HEK293 (cell line): ENCODE measurements at regions not wholly inside any gene's neighbourhood (a gene's known extent, or its start where the extent isn't known, plus 50 kb on each side); places are given as distances from the start of the nearest gene placed in this dataset.

Source experiments
- CTCF ChIA-PET: fragments of 350-600 bp; formaldehyde crosslinking; extraction: SDS; loops from one replicate; lab custom pipeline; 2021; ENCODE audit warnings: antibody characterized with exemption; lab: Yijun Ruan, JAX
- POLR2A ChIA-PET: fragments of 300-600 bp; formaldehyde crosslinking; extraction: SDS; loops from one replicate; lab custom pipeline; 2020; ENCODE audit warnings: antibody characterized with exemption, inconsistent platforms; lab: Yijun Ruan, JAX
- H3K27ac ChIP-seq: fragments of 200-500 bp; sonication (Bioruptor generic); 2 replicates; pipeline ENCODE4 v1.5.1; 2014; ENCODE audit warnings: low read depth, low read length, control low read depth, inconsistent platforms; ENCODE audit errors: extremely low read depth
- H3K36me3 ChIP-seq, 2 experiments: fragments of 200-500 bp in 1 of 2; sonication (Bioruptor generic) in 1 of 2; 1 replicate in 1 of 2; 2 replicates in 1 of 2; pipeline ENCODE4 v1.5.1; 2014 to 2017; ENCODE audit warnings: inconsistent platforms in 2 of 2, low read length in 2 of 2; ENCODE audit not compliant: control insufficient read depth in 2 of 2, insufficient read depth in 1 of 2
- H3K4me1 ChIP-seq: fragments of 200-500 bp; sonication (Bioruptor generic); 2 replicates; pipeline ENCODE4 v1.5.1; 2014; ENCODE audit warnings: mild to moderate bottlenecking, low read length, inconsistent platforms; ENCODE audit not compliant: control insufficient read depth, insufficient read depth
- H3K4me3 ChIP-seq: 2 replicates; pipeline ENCODE4 v1.5.1; 2011; ENCODE audit warnings: low read depth, mild to moderate bottlenecking, control low read depth, low read length, moderate library complexity
- H3K9me3 ChIP-seq: fragments of 200-500 bp; sonication (Bioruptor generic); 2 replicates; pipeline ENCODE4 v1.5.1; 2014; ENCODE audit warnings: low read depth, low read length, inconsistent platforms; ENCODE audit not compliant: control insufficient read depth, insufficient read depth
- ATF2 ChIP-seq: fragments of 450-650 bp; formaldehyde crosslinking; IDR thresholded peaks from 2 replicates; pipeline ENCODE4 v1.5.1; 2016; ENCODE audit warnings: missing biosample characterization, missing genetic modification characterization, low read depth
- FEZF1 ChIP-seq: fragments of 450-650 bp; formaldehyde crosslinking; IDR thresholded peaks from 2 replicates; pipeline ENCODE4 v1.5.1; 2016; ENCODE audit warnings: missing biosample characterization, missing genetic modification characterization
- KLF8 ChIP-seq: fragments of 450-650 bp; formaldehyde crosslinking; IDR thresholded peaks from 2 replicates; pipeline ENCODE4 v1.5.1; 2016; ENCODE audit warnings: missing biosample characterization, missing genetic modification characterization
- PRDM6 ChIP-seq: fragments of 450-650 bp; formaldehyde crosslinking; IDR thresholded peaks from 2 replicates; pipeline ENCODE4 v1.5.1; 2017; ENCODE audit warnings: missing biosample characterization, missing genetic modification characterization
- SP7 ChIP-seq: fragments of 450-650 bp; formaldehyde crosslinking; IDR thresholded peaks from 2 replicates; pipeline ENCODE4 v1.5.1; 2016; ENCODE audit warnings: missing biosample characterization, missing genetic modification characterization
- ZBTB10 ChIP-seq: fragments of 450-650 bp; formaldehyde crosslinking; IDR thresholded peaks from 2 replicates; pipeline ENCODE4 v1.5.1; 2016; ENCODE audit warnings: missing biosample characterization, missing genetic modification characterization
- ZBTB20 ChIP-seq: fragments of 450-650 bp; formaldehyde crosslinking; IDR thresholded peaks from 2 replicates; pipeline ENCODE4 v1.5.1; 2016; ENCODE audit warnings: missing biosample characterization, missing genetic modification characterization
- ZNF513 ChIP-seq: fragments of 450-650 bp; IDR thresholded peaks from 2 replicates; pipeline ENCODE4 v1.5.1; 2018; ENCODE audit warnings: missing biosample characterization, missing genetic modification characterization
- ZNF530 ChIP-seq: fragments of 450-650 bp; formaldehyde crosslinking; IDR thresholded peaks from 2 replicates; pipeline ENCODE4 v1.5.1; 2016; ENCODE audit warnings: low read depth, missing biosample characterization, missing genetic modification characterization
- ZNF549 ChIP-seq: fragments of 450-650 bp; IDR thresholded peaks from 2 replicates; pipeline ENCODE4 v1.5.1; 2018; ENCODE audit warnings: missing biosample characterization, missing genetic modification characterization, mild to moderate bottlenecking, inconsistent platforms, moderate library complexity
- ZNF560 ChIP-seq: fragments of 450-650 bp; formaldehyde crosslinking; IDR thresholded peaks from 2 replicates; pipeline ENCODE4 v1.5.1; 2017; ENCODE audit warnings: missing biosample characterization, missing genetic modification characterization, borderline replicate concordance
- ZNF623 ChIP-seq: fragments of 450-650 bp; formaldehyde crosslinking; IDR thresholded peaks from 2 replicates; pipeline ENCODE4 v1.5.1; 2016; ENCODE audit warnings: missing biosample characterization, missing genetic modification characterization
- ZNF677 ChIP-seq: fragments of 450-650 bp; IDR thresholded peaks from 2 replicates; pipeline ENCODE4 v1.5.0; 2018; ENCODE audit warnings: missing biosample characterization, mild to moderate bottlenecking, missing genetic modification characterization, moderate library complexity
- ZNF768 ChIP-seq: fragments of 450-650 bp; formaldehyde crosslinking; IDR thresholded peaks from 2 replicates; pipeline ENCODE4 v1.5.1; 2018; ENCODE audit warnings: missing biosample characterization, mild to moderate bottlenecking, missing genetic modification characterization
- ZNF777 ChIP-seq: fragments of 450-650 bp; formaldehyde crosslinking; IDR thresholded peaks from 2 replicates; pipeline ENCODE4 v1.5.1; 2017; ENCODE audit warnings: missing biosample characterization, missing genetic modification characterization, borderline replicate concordance
- ZNF843 ChIP-seq: fragments of 450-650 bp; formaldehyde crosslinking; IDR thresholded peaks from 2 replicates; pipeline ENCODE4 v1.5.1; 2016; ENCODE audit warnings: missing biosample characterization, missing genetic modification characterization
- ZSCAN16 ChIP-seq: fragments of 450-650 bp; formaldehyde crosslinking; IDR thresholded peaks from 2 replicates; pipeline ENCODE4 v1.5.1; 2016; ENCODE audit warnings: missing biosample characterization, missing genetic modification characterization
- ZSCAN5A ChIP-seq: fragments of 450-650 bp; formaldehyde crosslinking; IDR thresholded peaks from 2 replicates; pipeline ENCODE4 v1.5.1; 2016; ENCODE audit warnings: missing biosample characterization, missing genetic modification characterization
- ZXDB ChIP-seq: fragments of 450-650 bp; formaldehyde crosslinking; IDR thresholded peaks from 2 replicates; pipeline ENCODE4 v1.5.1; 2016; ENCODE audit warnings: missing biosample characterization, missing genetic modification characterization

GRCh38 chr7:19213746-19214145 is 68.5 kb upstream of the FERD3L start:
- ChIA-PET POLR2A (no interaction called here), CTCF (no interaction called here)
- Histone ChIP-seq H3K27ac (no peak overlapping the region), H3K4me3 (no peak overlapping the region), H3K9me3 (no peaks in the 10 kb centered on the region), H3K4me1 (peaks cover 16% of the 10 kb centered on the region), H3K36me3 (no peaks in the 10 kb centered on the region)
- TF ChIP-seq ZNF777 = no peak
- no peak for TF ChIP-seq ATF2 (tag by site-specific recombination)
- TF ChIP-seq ZBTB20 (tag by site-specific recombination) = no peak
- TF ChIP-seq ZNF549 (tag by site-specific recombination) = no peak
- no peak for TF ChIP-seq ZXDB (tag by site-specific recombination)
- no peak for TF ChIP-seq ZNF530 (tag by site-specific recombination)
- no peak for TF ChIP-seq SP7 (tag by site-specific recombination)
- no peak for TF ChIP-seq ZNF560
- TF ChIP-seq ZSCAN16 = no peak
- TF ChIP-seq ZSCAN5A = no peak
- TF ChIP-seq ZBTB10 (tag by site-specific recombination) = no peak
- no peak for TF ChIP-seq KLF8 (tag by site-specific recombination)
- no peak for TF ChIP-seq ZNF677 (tag by site-specific recombination)
- no peak for TF ChIP-seq ZNF513

GRCh38 chr7:19210893-19211413 is 65.7 kb upstream of the FERD3L start:
- peaks cover 16% of the 10 kb centered on the region for H3K4me1 ChIP-seq
- no peak for TF ChIP-seq ZNF768 (tag by site-specific recombination)
- TF ChIP-seq FEZF1 (tag by site-specific recombination) = peak; percentile 83
- 0 out of 2 replicates have a peak, but pooled peaks have one; percentile 3 for TF ChIP-seq PRDM6 (tag by site-specific recombination)
- no peak for TF ChIP-seq ZNF623 (tag by site-specific recombination)
- TF ChIP-seq ZNF843 (tag by site-specific recombination) = peak; percentile 64; the same call in 1 of the 2 replicates
- TF ChIP-seq, all 188 proteins: peak for 3
- POLR2A ChIA-PET = no interaction called here
- H3K4me3 ChIP-seq = no peak overlapping the region
- no peaks in the 10 kb centered on the region for H3K9me3 ChIP-seq
- CTCF ChIA-PET = no interaction called here
- H3K36me3 ChIP-seq = no peaks in the 10 kb centered on the region
- H3K27ac ChIP-seq = no peak overlapping the region
